Right lobe of liver (tissue), 4 donors: ENCODE measurements at regions not wholly inside any gene's neighbourhood (a gene's known extent, or its start where the extent isn't known, plus 50 kb on each side); places are given as distances from the start of the nearest gene placed in this dataset.

Source experiments
- POLR2A ChIP-seq: fragments of 450-650 bp; IDR thresholded peaks from one replicate; pipeline ENCODE4 v1.6.1; 2017; ENCODE audit warnings: antibody characterized with exemption, mild to moderate bottlenecking
- TF ChIP-seq, protein P1 (sequence below), 4 donors: fragments of 200-600 bp in 3 of 4; fragments of 450-650 bp in 1 of 4; IDR thresholded peaks; one replicate each; pipeline versions ENCODE4 v1.5.1 to v1.8.0; 2016 to 2022; ENCODE audit warnings: antibody characterized with exemption in 4 of 4, mild to moderate bottlenecking in 2 of 4
- donor health status: DM: no; HTN: no; CAD: no.
- donor health status: DM: no; HTN: no; CAD: no.
- donor health status: DM: no; HTN: yes; CAD: no.

DNA sequence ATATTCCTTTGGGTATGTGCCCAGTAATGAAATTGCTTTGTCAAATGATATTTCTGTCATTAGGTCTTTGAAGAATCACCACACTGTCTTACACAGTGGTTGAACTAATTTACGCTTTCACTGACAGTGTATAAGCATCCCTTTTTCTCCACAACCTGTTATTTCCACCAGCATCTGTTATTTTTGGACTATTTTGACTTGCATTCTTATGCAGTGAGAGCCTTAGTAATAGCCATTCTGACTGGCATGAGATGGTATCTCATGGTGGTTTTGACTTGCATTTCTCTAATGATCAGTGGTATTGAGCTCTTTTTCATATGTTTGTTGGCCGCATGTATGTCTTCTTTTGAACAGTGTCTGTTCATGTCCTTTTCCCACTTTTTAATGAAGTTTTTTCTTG lies 92.0 kb upstream of the SPATA13 start:
- TF ChIP-seq, protein P1, sequence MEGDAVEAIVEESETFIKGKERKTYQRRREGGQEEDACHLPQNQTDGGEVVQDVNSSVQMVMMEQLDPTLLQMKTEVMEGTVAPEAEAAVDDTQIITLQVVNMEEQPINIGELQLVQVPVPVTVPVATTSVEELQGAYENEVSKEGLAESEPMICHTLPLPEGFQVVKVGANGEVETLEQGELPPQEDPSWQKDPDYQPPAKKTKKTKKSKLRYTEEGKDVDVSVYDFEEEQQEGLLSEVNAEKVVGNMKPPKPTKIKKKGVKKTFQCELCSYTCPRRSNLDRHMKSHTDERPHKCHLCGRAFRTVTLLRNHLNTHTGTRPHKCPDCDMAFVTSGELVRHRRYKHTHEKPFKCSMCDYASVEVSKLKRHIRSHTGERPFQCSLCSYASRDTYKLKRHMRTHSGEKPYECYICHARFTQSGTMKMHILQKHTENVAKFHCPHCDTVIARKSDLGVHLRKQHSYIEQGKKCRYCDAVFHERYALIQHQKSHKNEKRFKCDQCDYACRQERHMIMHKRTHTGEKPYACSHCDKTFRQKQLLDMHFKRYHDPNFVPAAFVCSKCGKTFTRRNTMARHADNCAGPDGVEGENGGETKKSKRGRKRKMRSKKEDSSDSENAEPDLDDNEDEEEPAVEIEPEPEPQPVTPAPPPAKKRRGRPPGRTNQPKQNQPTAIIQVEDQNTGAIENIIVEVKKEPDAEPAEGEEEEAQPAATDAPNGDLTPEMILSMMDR (IDR thresholded peaks at IDR 0.05), result no peak
- TF ChIP-seq POLR2A, result no peak
